ENCODE measurements at regions not wholly inside any gene's neighbourhood (a gene's known extent, or its start where the extent isn't known, plus 50 kb on each side); places are given as distances from the start of the nearest gene placed in this dataset.

DNA sequence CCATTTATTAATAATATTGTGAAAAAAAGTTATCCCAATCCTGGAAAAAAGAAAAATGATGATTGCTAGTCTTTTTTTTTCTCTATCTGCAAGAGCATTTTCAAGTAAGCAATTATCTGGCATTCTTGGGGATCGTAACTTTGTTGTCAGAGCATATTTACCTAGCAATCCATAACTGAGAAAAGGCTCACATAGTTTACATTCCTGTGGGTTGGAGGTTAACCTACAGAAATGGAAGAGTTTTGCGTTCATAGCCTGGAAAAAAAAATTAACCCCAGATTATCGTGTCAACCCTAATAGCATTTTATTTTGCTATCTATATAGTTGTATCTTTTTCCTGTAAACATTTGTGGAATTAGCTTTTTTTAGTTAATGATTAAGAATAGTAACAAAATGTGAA lies 292.3 kb downstream of the DAD1 start:
- TF ChIP-seq, protein P1, sequence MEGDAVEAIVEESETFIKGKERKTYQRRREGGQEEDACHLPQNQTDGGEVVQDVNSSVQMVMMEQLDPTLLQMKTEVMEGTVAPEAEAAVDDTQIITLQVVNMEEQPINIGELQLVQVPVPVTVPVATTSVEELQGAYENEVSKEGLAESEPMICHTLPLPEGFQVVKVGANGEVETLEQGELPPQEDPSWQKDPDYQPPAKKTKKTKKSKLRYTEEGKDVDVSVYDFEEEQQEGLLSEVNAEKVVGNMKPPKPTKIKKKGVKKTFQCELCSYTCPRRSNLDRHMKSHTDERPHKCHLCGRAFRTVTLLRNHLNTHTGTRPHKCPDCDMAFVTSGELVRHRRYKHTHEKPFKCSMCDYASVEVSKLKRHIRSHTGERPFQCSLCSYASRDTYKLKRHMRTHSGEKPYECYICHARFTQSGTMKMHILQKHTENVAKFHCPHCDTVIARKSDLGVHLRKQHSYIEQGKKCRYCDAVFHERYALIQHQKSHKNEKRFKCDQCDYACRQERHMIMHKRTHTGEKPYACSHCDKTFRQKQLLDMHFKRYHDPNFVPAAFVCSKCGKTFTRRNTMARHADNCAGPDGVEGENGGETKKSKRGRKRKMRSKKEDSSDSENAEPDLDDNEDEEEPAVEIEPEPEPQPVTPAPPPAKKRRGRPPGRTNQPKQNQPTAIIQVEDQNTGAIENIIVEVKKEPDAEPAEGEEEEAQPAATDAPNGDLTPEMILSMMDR (IDR thresholded peaks at IDR 0.05; ENCODE audit: insufficient read depth, low read length): no peak
- TF ChIP-seq SPI1 (IDR thresholded peaks at IDR 0.05; ENCODE audit: borderline replicate concordance, low read depth): no peak
- TF ChIP-seq, protein P2, sequence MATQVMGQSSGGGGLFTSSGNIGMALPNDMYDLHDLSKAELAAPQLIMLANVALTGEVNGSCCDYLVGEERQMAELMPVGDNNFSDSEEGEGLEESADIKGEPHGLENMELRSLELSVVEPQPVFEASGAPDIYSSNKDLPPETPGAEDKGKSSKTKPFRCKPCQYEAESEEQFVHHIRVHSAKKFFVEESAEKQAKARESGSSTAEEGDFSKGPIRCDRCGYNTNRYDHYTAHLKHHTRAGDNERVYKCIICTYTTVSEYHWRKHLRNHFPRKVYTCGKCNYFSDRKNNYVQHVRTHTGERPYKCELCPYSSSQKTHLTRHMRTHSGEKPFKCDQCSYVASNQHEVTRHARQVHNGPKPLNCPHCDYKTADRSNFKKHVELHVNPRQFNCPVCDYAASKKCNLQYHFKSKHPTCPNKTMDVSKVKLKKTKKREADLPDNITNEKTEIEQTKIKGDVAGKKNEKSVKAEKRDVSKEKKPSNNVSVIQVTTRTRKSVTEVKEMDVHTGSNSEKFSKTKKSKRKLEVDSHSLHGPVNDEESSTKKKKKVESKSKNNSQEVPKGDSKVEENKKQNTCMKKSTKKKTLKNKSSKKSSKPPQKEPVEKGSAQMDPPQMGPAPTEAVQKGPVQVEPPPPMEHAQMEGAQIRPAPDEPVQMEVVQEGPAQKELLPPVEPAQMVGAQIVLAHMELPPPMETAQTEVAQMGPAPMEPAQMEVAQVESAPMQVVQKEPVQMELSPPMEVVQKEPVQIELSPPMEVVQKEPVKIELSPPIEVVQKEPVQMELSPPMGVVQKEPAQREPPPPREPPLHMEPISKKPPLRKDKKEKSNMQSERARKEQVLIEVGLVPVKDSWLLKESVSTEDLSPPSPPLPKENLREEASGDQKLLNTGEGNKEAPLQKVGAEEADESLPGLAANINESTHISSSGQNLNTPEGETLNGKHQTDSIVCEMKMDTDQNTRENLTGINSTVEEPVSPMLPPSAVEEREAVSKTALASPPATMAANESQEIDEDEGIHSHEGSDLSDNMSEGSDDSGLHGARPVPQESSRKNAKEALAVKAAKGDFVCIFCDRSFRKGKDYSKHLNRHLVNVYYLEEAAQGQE (IDR thresholded peaks at IDR 0.05; ENCODE audit: insufficient replicate concordance, low read depth): no peak
- no peak for TF ChIP-seq POLR2AphosphoS5 (IDR thresholded peaks at IDR 0.05; ENCODE audit: low read depth)
- no peak for TF ChIP-seq GABPA (IDR thresholded peaks at IDR 0.05; ENCODE audit: low read depth)
